H1 (cell line): ENCODE measurements at regions not wholly inside any gene's neighbourhood (a gene's known extent, or its start where the extent isn't known, plus 50 kb on each side); places are given as distances from the start of the nearest gene placed in this dataset.

Experiments
- BCL11A ChIP-seq, 2 experiments: IDR thresholded peaks; one replicate each; pipeline ENCODE4 v1.6.1; 2011; ENCODE audit warnings: low read depth in 2 of 2, low read length in 2 of 2, mild to moderate bottlenecking in 2 of 2
- KDM1A ChIP-seq: fragments of 200-600, 300-600 bp; sonication (generic); IDR thresholded peaks from 2 replicates; pipeline ENCODE4 v1.7.1; 2016; ENCODE audit warnings: mild to moderate bottlenecking, low read length, borderline replicate concordance
- TF ChIP-seq, protein P1 (sequence below): IDR thresholded peaks from 2 replicates; pipeline ENCODE4 v1.6.1; 2012; ENCODE audit warnings: inconsistent platforms

GRCh38 chr10:120342115-120342714 lies 114.8 kb upstream of the PLPP4 start (continued):
- no peak for TF ChIP-seq BCL11A (IDR thresholded peaks at IDR 0.05; ENCODE audit: low read depth in 2 of 2, low read length in 2 of 2)
- TF ChIP-seq, protein P1, sequence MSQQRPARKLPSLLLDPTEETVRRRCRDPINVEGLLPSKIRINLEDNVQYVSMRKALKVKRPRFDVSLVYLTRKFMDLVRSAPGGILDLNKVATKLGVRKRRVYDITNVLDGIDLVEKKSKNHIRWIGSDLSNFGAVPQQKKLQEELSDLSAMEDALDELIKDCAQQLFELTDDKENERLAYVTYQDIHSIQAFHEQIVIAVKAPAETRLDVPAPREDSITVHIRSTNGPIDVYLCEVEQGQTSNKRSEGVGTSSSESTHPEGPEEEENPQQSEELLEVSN = no peak
- TF ChIP-seq KDM1A = no peak
- TF ChIP-seq, all 59 proteins: peak for 0
